ENCODE measurements at regions not wholly inside any gene's neighbourhood (a gene's known extent, or its start where the extent isn't known, plus 50 kb on each side); places are given as distances from the start of the nearest gene placed in this dataset.
A peak's percentile ranks its signal among the peaks of the same experiment; 100 is the strongest.
"Not testable (repeated sequence)": the region's sequence is repeated elsewhere in the genome, so short reads cannot be mapped to it uniquely, and the experiment has no call there.

GRCh38 chr10:22158426-22158825, 59.4 kb downstream of the EBLN1 start:
- no peak for DNase-seq

DNA sequence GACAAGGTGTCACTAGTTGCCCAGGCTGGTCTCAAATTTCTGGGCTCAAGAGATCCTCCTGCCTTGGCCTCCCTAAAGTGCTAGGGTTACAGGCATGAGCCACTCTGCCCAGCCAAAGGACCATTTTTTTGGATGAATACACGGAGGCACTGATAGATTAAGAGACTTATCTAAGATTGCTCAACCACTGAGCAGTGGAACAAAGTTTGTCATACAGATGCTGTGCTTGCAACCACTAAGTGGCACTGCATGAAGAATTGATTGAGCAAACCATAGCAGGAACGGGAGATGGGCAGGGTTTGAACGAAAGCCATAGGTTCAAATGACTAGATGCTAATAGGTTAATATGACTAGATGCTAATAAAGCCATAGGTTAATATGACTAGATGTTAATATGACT, 61.1 kb downstream of the EBLN1 start:
- no peak for DNase-seq

GRCh38 chr10:22152403-22152802, 65.4 kb downstream of the EBLN1 start:
- no peak for DNase-seq

GRCh38 chr10:22150842-22151241, 67.0 kb downstream of the EBLN1 start:
- DNase-seq = no peak

GRCh38 chr10:22148961-22149360, 68.9 kb downstream of the EBLN1 start:
- DNase-seq = no peak

GRCh38 chr10:22145873-22146272, 71.9 kb downstream of the EBLN1 start:
- not testable (repeated sequence) for DNase-seq

DNA sequence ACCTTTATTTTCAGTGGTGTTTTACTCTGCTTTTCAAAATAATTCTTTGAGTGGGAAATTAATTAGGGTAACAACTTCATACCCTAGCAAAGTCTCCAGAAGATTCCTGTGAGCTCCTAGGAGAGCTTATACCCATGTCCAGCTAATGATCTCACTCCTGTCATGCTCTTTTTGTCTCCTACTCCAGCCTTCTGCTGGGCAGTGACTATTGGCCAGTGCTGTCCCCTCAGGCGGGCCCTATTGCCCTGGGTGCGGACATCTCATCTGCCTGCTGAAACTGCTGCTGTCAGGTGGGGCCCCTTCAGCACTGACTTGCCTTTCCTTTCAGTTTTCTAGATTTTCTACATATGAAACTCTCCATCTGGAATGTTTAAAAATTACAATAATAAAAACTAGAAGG, 80.3 kb downstream of the EBLN1 start:
- DNase-seq = no peak

GRCh38 chr10:22135591-22135990, 82.2 kb downstream of the EBLN1 start:
- no peak for DNase-seq

DNA sequence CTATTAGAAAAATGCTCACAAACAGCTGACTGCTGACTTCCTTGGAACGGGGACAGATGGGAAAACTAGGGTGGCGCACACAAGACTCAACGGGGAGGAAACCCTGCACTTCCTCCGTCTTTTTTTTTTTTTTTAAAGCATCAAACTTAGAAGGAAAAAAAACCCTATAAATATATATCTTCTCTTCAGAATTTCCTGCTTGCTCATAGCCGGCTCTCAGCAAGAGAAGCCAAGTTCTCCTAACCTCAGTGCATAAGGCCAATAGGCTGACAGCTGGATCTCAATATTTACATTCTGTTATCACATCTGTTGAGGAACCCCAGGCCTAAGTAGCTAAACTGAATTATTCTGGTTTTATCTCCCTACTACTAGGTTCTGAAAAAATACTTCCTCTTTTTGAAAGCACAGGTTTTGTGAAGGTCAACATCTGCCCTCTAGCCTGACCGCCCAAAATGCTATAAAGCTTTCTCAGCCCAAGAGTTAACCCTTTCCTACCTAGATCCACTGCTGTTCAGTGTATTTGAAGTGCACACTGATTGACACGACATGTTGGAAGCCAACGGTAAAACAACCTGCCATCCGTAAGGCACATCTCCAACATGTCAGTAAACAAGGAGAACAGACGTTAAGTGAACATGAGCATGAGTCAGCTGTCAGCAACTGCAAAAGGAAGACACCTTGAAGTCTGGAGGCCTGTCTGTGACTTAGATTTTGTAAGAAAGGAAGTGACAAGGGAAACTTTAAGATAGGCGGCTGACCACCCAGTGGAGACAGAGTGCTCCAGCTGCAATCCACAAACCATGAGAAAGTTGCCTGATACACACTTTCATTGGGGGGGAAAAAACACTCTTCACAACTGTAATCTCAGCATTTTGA, 83.8 kb downstream of the EBLN1 start:
- peak; percentile 98 to 99 for DNase-seq

DNA sequence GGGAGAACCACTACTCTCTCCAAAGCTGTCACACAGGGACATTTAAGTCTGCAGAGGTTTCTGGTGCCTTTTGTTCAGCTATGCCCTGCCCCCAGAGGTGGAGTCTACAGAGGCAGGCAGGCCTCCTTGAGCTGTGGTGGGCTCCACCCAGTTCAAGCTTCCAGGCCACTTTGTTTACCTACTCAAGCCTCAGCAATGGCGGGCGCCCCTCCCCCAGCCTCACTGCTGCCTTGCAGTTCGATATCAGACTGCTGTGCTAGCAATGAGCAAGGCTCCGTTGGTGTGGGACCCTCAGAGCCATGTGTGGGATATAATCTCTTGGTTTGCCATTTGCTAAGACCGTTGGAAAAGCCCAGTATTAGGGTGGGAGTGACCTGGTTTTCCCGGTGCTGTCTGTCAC, 87.0 kb downstream of the EBLN1 start:
- DNase-seq = not testable (repeated sequence)

DNA sequence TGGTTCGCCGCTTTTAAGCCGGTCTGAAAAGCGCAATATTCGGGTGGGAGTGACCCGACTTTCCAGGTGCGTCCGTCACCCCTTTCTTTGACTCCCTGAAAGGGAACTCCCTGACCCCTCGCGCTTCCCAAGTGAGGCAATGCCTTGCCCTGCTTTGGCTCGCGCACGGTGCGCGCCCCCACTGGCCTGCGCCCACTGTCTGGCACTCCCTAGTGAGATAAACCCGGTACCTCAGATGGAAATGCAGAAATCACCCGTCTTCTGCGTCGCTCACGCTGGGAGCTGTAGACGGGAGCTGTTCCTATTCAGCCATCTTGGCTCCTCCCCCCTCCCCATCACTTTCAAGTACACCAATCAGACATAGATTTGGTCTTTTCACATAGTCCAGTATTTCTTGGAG, 88.2 kb downstream of the EBLN1 start:
- not testable (repeated sequence) for DNase-seq

DNA sequence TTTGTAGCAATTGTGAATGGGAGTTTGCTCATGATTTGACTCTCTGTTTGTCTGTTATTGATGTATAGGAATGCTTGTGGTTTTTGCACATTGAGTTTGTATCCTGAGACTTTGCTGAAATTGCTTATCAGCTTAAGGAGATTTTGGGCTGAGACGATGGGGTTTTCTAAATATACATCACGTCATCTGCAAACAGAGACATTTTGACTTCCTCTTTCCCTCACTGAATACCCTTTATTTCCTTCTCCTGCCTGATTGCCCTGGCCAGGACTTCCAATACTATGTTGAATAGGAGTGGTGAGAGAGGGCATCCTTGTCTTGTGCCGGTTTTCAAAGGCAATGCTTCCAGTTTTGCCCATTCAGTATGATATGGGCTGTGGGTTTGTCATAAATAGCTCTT, 96.6 kb downstream of the EBLN1 start:
- peak in 1 of 2 experiments; percentile 28 for DNase-seq

DNA sequence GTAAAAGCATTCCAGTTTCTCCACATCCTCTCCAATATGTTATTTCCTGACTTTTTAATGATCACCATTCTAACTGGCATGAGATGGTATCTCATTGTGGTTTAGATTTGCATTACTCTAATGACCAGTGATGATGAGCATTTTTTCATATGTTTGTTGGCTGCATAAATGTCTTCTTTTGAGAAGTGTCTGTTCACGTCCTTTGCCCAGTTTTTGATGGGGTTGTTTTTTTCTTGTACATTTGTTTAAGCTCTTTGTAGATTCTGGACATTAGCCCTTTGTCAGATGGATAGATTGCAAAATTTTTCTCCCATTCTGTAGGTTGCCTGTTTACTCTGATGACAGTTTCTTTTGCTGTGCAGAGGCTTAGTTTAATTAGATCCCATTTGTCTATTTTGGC, 97.7 kb downstream of the EBLN1 start:
- not testable (repeated sequence) for DNase-seq

DNA sequence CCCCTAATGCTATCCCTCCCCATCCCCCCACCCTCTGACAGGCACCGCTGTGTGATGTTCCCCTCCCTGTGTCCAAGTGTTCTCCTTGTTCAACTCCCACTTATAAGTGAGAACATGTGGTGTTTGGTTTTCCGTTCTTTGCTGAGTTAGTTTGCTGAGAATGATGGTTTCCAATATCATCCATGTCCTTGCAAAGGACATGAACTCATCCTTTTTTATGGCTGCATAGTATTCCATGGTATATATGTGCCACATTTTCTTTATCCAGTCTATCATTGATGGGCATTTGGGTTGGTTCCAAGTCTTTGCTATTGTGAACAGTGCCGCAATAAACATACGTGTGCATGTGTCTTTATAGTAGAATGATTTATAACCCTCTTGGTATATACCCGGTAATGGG, 98.2 kb downstream of the EBLN1 start:
- DNase-seq = not testable (repeated sequence)

DNA sequence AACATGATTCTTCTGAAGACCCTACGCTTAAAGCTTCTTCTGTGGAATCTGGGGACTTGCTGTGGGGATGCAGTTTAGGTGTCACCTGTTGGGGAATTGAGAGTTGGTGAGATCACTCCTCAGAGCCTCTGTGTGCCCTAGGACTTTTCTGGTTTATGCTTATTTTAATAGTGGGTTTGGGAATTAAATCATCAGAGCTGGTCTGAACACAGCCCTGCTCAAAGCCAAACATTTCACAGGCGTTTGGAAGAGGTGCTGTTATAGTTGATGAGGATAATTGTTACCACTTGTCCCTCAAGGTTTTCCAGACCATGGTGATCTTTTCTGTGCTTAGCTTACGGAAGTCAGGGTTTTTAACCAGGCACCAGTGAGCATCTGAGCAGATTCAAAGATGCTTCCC, 106.1 kb downstream of the EBLN1 start:
- no peak for DNase-seq

GRCh38 chr10:22111260-22111659, 106.6 kb downstream of the EBLN1 start:
- no peak for DNase-seq

DNA sequence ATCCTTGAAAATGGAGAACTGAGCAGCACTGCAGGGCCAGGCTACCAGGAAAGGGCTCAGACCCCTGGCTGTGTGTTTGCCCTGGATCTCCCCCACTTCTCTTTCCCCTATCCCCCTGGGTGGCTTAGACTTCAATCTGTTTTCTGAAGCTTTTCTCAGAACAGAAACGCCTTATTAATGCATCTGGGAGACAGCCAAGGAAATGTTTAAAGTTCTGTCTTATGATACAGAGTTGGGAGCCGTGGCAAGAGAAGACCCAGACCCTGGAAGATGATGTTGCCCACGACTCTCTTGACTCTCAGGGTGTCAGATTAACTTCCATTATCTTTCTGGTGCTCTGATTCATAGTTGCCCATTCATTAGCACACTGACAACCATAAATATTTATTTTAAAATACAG, 107.1 kb downstream of the EBLN1 start:
- no peak for DNase-seq

DNA sequence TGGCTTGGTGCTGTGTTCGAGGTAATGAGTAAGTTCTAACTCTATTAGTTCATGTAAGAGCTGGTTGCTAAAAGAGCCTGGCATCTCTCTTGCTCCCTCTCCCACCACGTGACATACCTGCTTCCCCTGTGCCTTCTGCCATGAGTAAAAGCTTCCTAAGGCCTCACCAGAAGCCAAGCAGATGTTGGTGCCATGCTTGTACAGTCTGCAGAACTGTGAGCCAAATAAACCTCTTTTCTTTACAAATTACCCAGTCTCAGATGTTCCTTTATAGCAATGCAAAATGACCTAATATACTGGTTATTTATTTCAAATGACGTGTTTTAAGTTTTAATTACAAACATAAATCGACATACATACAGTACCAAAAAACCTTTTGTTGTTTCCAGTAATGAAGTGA, 101.7 kb upstream of the DNAJC1 start:
- no peak for DNase-seq

- peak; percentile 31 to 44 for DNase-seq
Observed at GRCh38 chr10:22103701-22104470, 100.4 kb upstream of the DNAJC1 start.

DNA sequence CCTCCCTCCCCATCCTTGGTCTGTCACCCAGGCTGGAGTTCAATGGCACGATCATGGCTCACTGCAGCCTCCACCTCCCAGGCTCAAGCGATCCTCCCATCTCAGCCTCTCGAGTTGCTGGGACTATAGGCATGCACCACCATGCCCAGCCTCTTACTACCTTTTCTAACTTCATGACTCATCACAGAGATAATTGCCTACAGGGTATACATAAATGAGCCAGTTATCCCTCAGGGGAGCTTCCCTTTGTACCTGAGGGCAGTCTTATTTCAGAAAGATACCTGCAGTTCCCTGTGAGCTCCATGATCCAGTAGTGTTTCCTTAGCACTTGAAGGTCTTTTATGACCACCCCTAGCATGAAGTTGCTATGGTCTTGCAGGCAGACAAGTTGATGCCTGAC, 94.2 kb upstream of the DNAJC1 start:
- DNase-seq = no peak

GRCh38 chr10:22091260-22091659, 87.7 kb upstream of the DNAJC1 start:
- not testable (repeated sequence) for DNase-seq

GRCh38 chr10:22087402-22087738, 83.8 kb upstream of the DNAJC1 start:
- DNase-seq = no peak

GRCh38 chr10:22086730-22087401, 83.3 kb upstream of the DNAJC1 start:
- DNase-seq = no peak

- DNase-seq = not testable (repeated sequence)
Observed at GRCh38 chr10:22079921-22080320, 76.4 kb upstream of the DNAJC1 start.
